B cell (primary cell): ENCODE measurements at regions not wholly inside any gene's neighbourhood (a gene's known extent, or its start where the extent isn't known, plus 50 kb on each side); places are given as distances from the start of the nearest gene placed in this dataset.

ENCODE experiments used
- ATAC-seq: fragments of 200-7000 bp; cut with Tn5 transposase; one replicate; pipeline ENCODE4 v1.10.0; 2021; ENCODE audit warnings: low read depth, mild to moderate bottlenecking, moderate number of reproducible peaks, moderate library complexity
- CTCF ChIA-PET: fragments of 350-600 bp; sonication (Branson Sonifier 250); formaldehyde crosslinking; loops from one replicate; lab custom pipeline; 2021; ENCODE audit warnings: antibody characterized with exemption, inconsistent platforms; lab: Charles Lee
- POLR2A ChIA-PET: fragments of 350-600 bp; sonication (Branson Sonifier 250); formaldehyde crosslinking; loops from one replicate; lab custom pipeline; 2021; ENCODE audit warnings: antibody characterized with exemption; lab: Charles Lee
- DNase-seq: peaks from one replicate; pipeline ENCODE4 v3.0.0; 2013
- H2AFZ ChIP-seq: 2 replicates; pipeline ENCODE4 v1.6.1; 2012; ENCODE audit warnings: mild to moderate bottlenecking, low read depth, low read length; ENCODE audit not compliant: insufficient read depth, poor library complexity, severe bottlenecking
- H3K27ac ChIP-seq, 2 donors: 1 replicate in 1 of 2; 2 replicates in 1 of 2; pipeline ENCODE4 v1.5.1; 2012 to 2013; ENCODE audit warnings: low read length in 2 of 2, mild to moderate bottlenecking in 2 of 2, moderate library complexity in 1 of 2
- H3K27me3 ChIP-seq, 4 experiments: fragments of 200-600 bp in 1 of 4; sonication (generic) in 1 of 4; replicated peaks in 1 of 4; 1 replicate in 2 of 4; 2 replicates in 2 of 4; pipeline versions ENCODE4 v1.6.1 to v1.7.0; 2013 to 2016; ENCODE audit warnings: low read length in 3 of 4, mild to moderate bottlenecking in 2 of 4, mixed read lengths in 1 of 4, moderate library complexity in 1 of 4; ENCODE audit not compliant: insufficient read depth in 4 of 4, control insufficient read depth in 3 of 4; ENCODE audit errors: control extremely low read depth in 1 of 4
- H3K36me3 ChIP-seq, 2 experiments: replicated peaks in 1 of 2; 1 replicate in 1 of 2; 2 replicates in 1 of 2; pipeline versions ENCODE4 v1.6.1 to v1.7.1; 2013; ENCODE audit warnings: low read length in 1 of 2; ENCODE audit not compliant: insufficient read depth in 2 of 2, control insufficient read depth in 1 of 2; ENCODE audit errors: control extremely low read depth in 1 of 2, extremely low read depth in 1 of 2
- H3K4me1 ChIP-seq, 2 donors: fragments of 200-600 bp in 1 of 2; sonication (generic) in 1 of 2; 1 replicate in 1 of 2; 2 replicates in 1 of 2; pipeline versions ENCODE4 v1.5.1 to v1.6.1; 2013 to 2017; ENCODE audit warnings: low read length in 2 of 2; ENCODE audit not compliant: control insufficient read depth in 2 of 2, insufficient read depth in 2 of 2
- H3K4me2 ChIP-seq: replicated peaks from 2 replicates; pipeline ENCODE3; 2012; ENCODE audit warnings: mild to moderate bottlenecking, low read depth, low read length; ENCODE audit not compliant: poor library complexity, severe bottlenecking
- H3K4me3 ChIP-seq, 5 experiments: fragments of 200-600 bp in 1 of 5; sonication (generic) in 1 of 5; 1 replicate in 3 of 5; 2 replicates in 2 of 5; pipeline versions ENCODE4 v1.5.1 to v1.7.0; 2011 to 2016; ENCODE audit warnings: low read length in 4 of 5, mild to moderate bottlenecking in 4 of 5, low read depth in 2 of 5, control low read depth in 1 of 5, moderate library complexity in 1 of 5; ENCODE audit not compliant: insufficient read depth in 1 of 5; ENCODE audit errors: control extremely low read depth in 1 of 5, extremely low read depth in 1 of 5
- H3K79me2 ChIP-seq: fragments of 200-600 bp; sonication (generic); one replicate; pipeline ENCODE4 v1.6.0; 2016; ENCODE audit warnings: low read length; ENCODE audit not compliant: control insufficient read depth, insufficient read depth
- H3K9ac ChIP-seq: fragments of 200-600 bp; sonication (generic); 2 replicates; pipeline ENCODE4 v1.6.1; 2017; ENCODE audit warnings: mild to moderate bottlenecking, low read length, moderate library complexity
- H3K9me3 ChIP-seq, 3 donors: one replicate each; pipeline versions ENCODE4 v1.6.1 to v1.7.1; 2013; ENCODE audit warnings: low read length in 2 of 3; ENCODE audit not compliant: control insufficient read depth in 2 of 3, insufficient read depth in 1 of 3; ENCODE audit errors: control extremely low read depth in 1 of 3
- H4K20me1 ChIP-seq: 2 replicates; pipeline ENCODE4 v1.6.0; 2012; ENCODE audit warnings: mild to moderate bottlenecking, low read length; ENCODE audit not compliant: insufficient read depth, control insufficient read depth, poor library complexity, severe bottlenecking
- H3K27ac Mint-ChIP-seq: one replicate; pipeline ENCODE4 v1.8.0; 2021; ENCODE audit warnings: mixed read lengths
- H3K27me3 Mint-ChIP-seq: one replicate; pipeline ENCODE4 v1.8.0; 2021; ENCODE audit warnings: mixed read lengths
- H3K4me1 Mint-ChIP-seq: one replicate; pipeline ENCODE4 v1.8.0; 2021; ENCODE audit warnings: mixed read lengths
- H3K4me3 Mint-ChIP-seq: one replicate; pipeline ENCODE4 v1.8.0; 2021; ENCODE audit warnings: mixed read lengths
- H3K9me3 Mint-ChIP-seq: one replicate; pipeline ENCODE4 v1.8.0; 2022; ENCODE audit warnings: mixed read lengths; ENCODE audit not compliant: insufficient read depth
- CTCF ChIP-seq: fragments of 200-600 bp; IDR thresholded peaks from one replicate; pipeline ENCODE4 v1.8.0; 2022; ENCODE audit warnings: antibody characterized with exemption, mild to moderate bottlenecking
- EZH2 ChIP-seq: IDR thresholded peaks from 2 replicates; pipeline ENCODE4 v1.6.1; 2012; ENCODE audit warnings: borderline replicate concordance, low read depth, mild to moderate bottlenecking, moderate library complexity, low read length; ENCODE audit not compliant: insufficient read depth, poor library complexity, severe bottlenecking
- WGBS: methylation state at CpG from one replicate; pipeline ENCODE4 v1.1.5; 2013; ENCODE audit warnings: missing lambda C conversion rate; ENCODE audit not compliant: insufficient coverage; 5-methylcytosine and 5-hydroxymethylcytosine counted together
- intact Hi-C: fragments of 100-400 bp; cut with micrococcal nuclease; formaldehyde crosslinking; loops from one replicate; pipeline ENCODE4 v1.10.0; 2022

DNA sequence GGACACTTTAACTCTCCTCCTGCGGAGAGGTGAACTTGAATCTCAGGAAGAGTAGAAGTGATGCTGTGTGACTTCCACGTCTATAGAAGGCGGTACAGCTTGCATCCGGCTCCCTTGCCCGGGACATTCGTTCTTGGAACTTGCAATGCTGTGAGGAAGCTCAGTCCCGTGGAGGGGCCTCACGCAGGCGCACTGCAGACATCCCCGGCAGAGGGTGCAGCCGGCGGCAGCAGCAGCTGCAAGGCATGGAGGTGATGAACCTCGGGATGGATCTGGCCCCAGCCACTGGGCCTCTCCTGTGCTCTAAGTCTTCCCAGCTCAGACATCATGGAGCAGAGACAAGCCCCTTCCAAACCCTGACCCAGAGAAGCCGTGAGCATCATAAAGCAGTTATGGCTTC lies 61.8 kb upstream of the SOD1 start:
- ChIA-PET POLR2A (no interaction called here), CTCF (interaction anchor here (0.5 to 1.7 kb wide), 3 partner anchors 399 to 498 kb away, joined by 3 to 4 read pairs (median 4); no protein-coding TSS in a partner anchor)
- Histone ChIP-seq H3K9ac (no peak overlapping the region), H3K27ac (no peak overlapping the region), H4K20me1 (no peaks in the 10 kb centered on the region), H3K9me3 (no peaks in the 10 kb centered on the region), H3K79me2 (no peaks in the 10 kb centered on the region), H3K36me3 (no peaks in the 10 kb centered on the region), H3K27me3 (no peaks in the 10 kb centered on the region), H3K4me2 (no peak overlapping the region), H3K4me1 (no peaks in the 10 kb centered on the region), H2AFZ (no peak overlapping the region), H3K4me3 (no peak overlapping the region)
- Mint-ChIP-seq H3K27ac (no peak overlapping the region), H3K27me3 (no peaks in the 10 kb centered on the region), H3K9me3 (no peaks in the 10 kb centered on the region), H3K4me1 (no peaks in the 10 kb centered on the region), H3K4me3 (no peak overlapping the region)
- intact Hi-C loops, result no loop called here
- WGBS, result 93% methylated on average over 9 of the region's 14 CpGs
- no peak for DNase-seq
- TF ChIP-seq EZH2 (no peak), CTCF (no peak)
- ATAC-seq, result no peak

DNA sequence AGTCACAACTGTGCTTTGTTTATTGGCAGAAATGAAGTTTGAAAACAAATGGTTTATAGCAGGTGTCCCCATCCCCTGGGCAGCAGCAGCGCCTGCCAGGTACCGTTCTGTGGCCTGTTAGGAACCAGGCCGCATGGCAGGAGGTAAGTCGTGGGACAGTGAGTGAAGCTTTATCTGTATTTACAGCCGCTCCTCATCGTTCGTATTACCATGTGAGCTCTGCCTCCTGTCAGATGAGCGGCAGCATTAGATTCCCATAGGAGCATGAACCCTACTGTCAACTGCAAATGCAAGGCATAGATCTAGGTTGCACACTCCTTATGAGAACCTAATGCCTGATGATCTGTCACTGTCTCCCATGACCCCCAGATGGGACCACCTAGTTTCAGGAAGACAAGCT lies 63.4 kb upstream of the SOD1 start:
- no peak for TF ChIP-seq EZH2
- TF ChIP-seq CTCF, result no peak
- no peak for DNase-seq
- no peak for ATAC-seq
- H3K9me3 ChIP-seq, result no peaks in the 10 kb centered on the region
- no peaks in the 10 kb centered on the region for H3K9me3 Mint-ChIP-seq
- POLR2A ChIA-PET, result no interaction called here
- 97% methylated on average over 8 of the region's 8 CpGs for WGBS
- H3K4me3 Mint-ChIP-seq, result no peak overlapping the region
- no peaks in the 10 kb centered on the region for H3K27me3 ChIP-seq
- no peak overlapping the region for H3K9ac ChIP-seq
- H3K79me2 ChIP-seq, result no peaks in the 10 kb centered on the region
- H2AFZ ChIP-seq, result no peak overlapping the region
- H3K4me3 ChIP-seq, result no peak overlapping the region
- H4K20me1 ChIP-seq, result no peaks in the 10 kb centered on the region
- H3K27ac ChIP-seq, result no peak overlapping the region
- H3K27me3 Mint-ChIP-seq, result no peaks in the 10 kb centered on the region
- no peaks in the 10 kb centered on the region for H3K4me1 Mint-ChIP-seq
- CTCF ChIA-PET, result no interaction called here
- no peaks in the 10 kb centered on the region for H3K4me1 ChIP-seq
- no peak overlapping the region for H3K4me2 ChIP-seq
- H3K27ac Mint-ChIP-seq, result no peak overlapping the region
- intact Hi-C loops, result no loop called here
- H3K36me3 ChIP-seq, result no peaks in the 10 kb centered on the region
